HCT116 (cell line): ENCODE measurements at regions not wholly inside any gene's neighbourhood (a gene's known extent, or its start where the extent isn't known, plus 50 kb on each side); places are given as distances from the start of the nearest gene placed in this dataset.

Experiments
- CEBPB ChIP-seq: IDR thresholded peaks from 2 replicates; pipeline ENCODE4 v1.6.1; 2012; ENCODE audit warnings: low read depth
- CTCF ChIP-seq, 3 experiments: fragments of 200-600 bp in 1 of 3; sonication (generic) in 1 of 3; IDR thresholded peaks in 2 of 3; conservative IDR thresholded peaks in 1 of 3; 2 replicates each; pipeline ENCODE4 v1.5.1; 2012 to 2017; ENCODE audit warnings: low read depth in 2 of 3, low read length in 2 of 3, antibody characterized with exemption in 1 of 3, borderline replicate concordance in 1 of 3, control low read depth in 1 of 3, mild to moderate bottlenecking in 1 of 3, mixed read lengths in 1 of 3, mixed run types in 1 of 3, moderate library complexity in 1 of 3; ENCODE audit not compliant: insufficient read depth in 1 of 3
- EZH2 ChIP-seq: fragments of 200-600 bp; sonication (generic); IDR thresholded peaks from 2 replicates; pipeline ENCODE4 v1.6.1; 2017; ENCODE audit warnings: antibody characterized with exemption, mixed run types
- FOSL1 ChIP-seq: IDR thresholded peaks from 2 replicates; pipeline ENCODE4 v1.6.1; 2012; ENCODE audit warnings: low read depth
- JUND ChIP-seq: IDR thresholded peaks from 2 replicates; pipeline ENCODE4 v1.6.1; 2012
- POLR2AphosphoS5 ChIP-seq: IDR thresholded peaks from 2 replicates; pipeline ENCODE4 v1.6.1; 2011; ENCODE audit warnings: mild to moderate bottlenecking, low read depth, low read length, moderate library complexity
- SP1 ChIP-seq: IDR thresholded peaks from 2 replicates; pipeline ENCODE4 v1.6.1; 2012; ENCODE audit warnings: low read depth
- SRF ChIP-seq: IDR thresholded peaks from 2 replicates; pipeline ENCODE4 v1.6.1; 2012; ENCODE audit warnings: low read depth
- YY1 ChIP-seq: IDR thresholded peaks from 2 replicates; pipeline ENCODE4 v1.6.1; 2011; ENCODE audit warnings: low read length, low read depth, moderate library complexity, mild to moderate bottlenecking; ENCODE audit not compliant: insufficient replicate concordance; ENCODE audit errors: extremely low read depth
- ZNF274 ChIP-seq: fragments of 200-500 bp; sonication (Bioruptor generic); IDR thresholded peaks from 2 replicates; pipeline ENCODE4 v1.6.1; 2014; ENCODE audit warnings: mild to moderate bottlenecking, low read depth, low read length, inconsistent platforms

GRCh38 chr2:138381373-138381772, 120.2 kb upstream of the SPOPL start:
- TF ChIP-seq EZH2 (no peak), CTCF (IDR thresholded peaks at IDR 0.05 in 2 of 3, conservative IDR thresholded peaks at IDR 0.05 in 1 of 3; ENCODE audit: borderline replicate concordance in 1 of 3, insufficient read depth in 1 of 3, low read depth in 2 of 3, low read length in 2 of 3) (no peak), POLR2AphosphoS5 (no peak), SRF (no peak), YY1 (no peak), CEBPB (no peak), ZNF274 (no peak), SP1 (no peak), JUND (no peak), FOSL1 (no peak)
